ENCODE measurements at regions not wholly inside any gene's neighbourhood (a gene's known extent, or its start where the extent isn't known, plus 50 kb on each side); places are given as distances from the start of the nearest gene placed in this dataset.
A peak's percentile ranks its signal among the peaks of the same experiment; 100 is the strongest.

GRCh38 chr9:90140131-90140818 is 502.3 kb downstream of the DIRAS2 start (continued):
- TF ChIP-seq MLLT1 (IDR thresholded peaks at IDR 0.05): no peak

- no peaks in the 10 kb centered on the region for H3K79me2 ChIP-seq (ENCODE audit: control insufficient read depth, insufficient read depth, low read length)
- intact Hi-C loops (cut with micrococcal nuclease; ENCODE audit: unreplicated experiment): loop anchor here (1.0 to 5.0 kb wide), 3 partner anchors 78 to 731 kb away; no protein-coding TSS in a partner anchor
- POLR2A ChIA-PET: no interaction called here
- no peaks in the 10 kb centered on the region; a peak in 2 of 4 replicates for H3K27me3 ChIP-seq (replicated peaks in 1 of 2; ENCODE audit: control insufficient read depth in 2 of 2, insufficient read depth in 2 of 2, low read length in 1 of 2)
- H3K9ac ChIP-seq (ENCODE audit: control insufficient read depth, insufficient read depth, low read length): no peak overlapping the region
- H4K20me1 ChIP-seq (ENCODE audit: control insufficient read depth, insufficient read depth): no peaks in the 10 kb centered on the region; the same call in 1 of the 2 replicates
- in situ Hi-C loops (cut with MboI): loop anchor here (10.0 kb wide), 2 partner anchors 623 to 723 kb away; no protein-coding TSS in a partner anchor
- H2AFZ ChIP-seq (ENCODE audit: control insufficient read depth, low read depth, low read length): no peak overlapping the region
- H3K27ac ChIP-seq (ENCODE audit: control insufficient read depth, insufficient read depth): no peak overlapping the region
- H3K36me3 ChIP-seq (ENCODE audit: control insufficient read depth in 2 of 2, insufficient read depth in 2 of 2, low read length in 1 of 2): no peaks in the 10 kb centered on the region
- RAD21 ChIA-PET (ENCODE audit: unreplicated experiment): interaction anchor here (0.8 to 1.0 kb wide), 2 partner anchors 42 to 544 kb away, joined by 3 to 6 read pairs; no protein-coding TSS in a partner anchor
- 21% methylated on average over 5 of the region's 5 CpGs for WGBS (ENCODE audit: insufficient coverage, insufficient replicate concordance, low lambda C conversion rate, missing lambda C conversion rate)
- CTCF ChIA-PET: interaction anchor here (0.6 to 2.2 kb wide), 7 partner anchors 17 to 544 kb away, joined by 3 to 8 read pairs (median 4); no protein-coding TSS in a partner anchor
- no peak overlapping the region for H3K4me2 ChIP-seq (ENCODE audit: control insufficient read depth, insufficient read depth)
- SMC1A ChIA-PET (ENCODE audit: uncharacterized antibody, unreplicated experiment): no interaction called here
- ATAC-seq: peak; percentile 49; the same call in 2 of the 3 replicates
- BruUV-seq (replicated peaks): no TSS peak
- H3K9me3 ChIP-seq (replicated peaks; ENCODE audit: control insufficient read depth, insufficient read depth, low read length): no peaks in the 10 kb centered on the region
- no peak for DNase-seq (ENCODE audit: low read depth, low spot score)
- peak; percentile 69 for TF ChIP-seq RAD21 (IDR thresholded peaks at IDR 0.05; ENCODE audit: insufficient read depth, low read depth, low read length)
- TF ChIP-seq SMC3 (IDR thresholded peaks at IDR 0.05; ENCODE audit: borderline replicate concordance, low read length): peak; percentile 58; the same call in 1 of the 2 replicates
- peak; percentile 37 to 54 (median 53); a peak in 5 of 6 replicates for TF ChIP-seq CTCF (IDR thresholded peaks at IDR 0.05 in 2 of 3, conservative IDR thresholded peaks at IDR 0.05 in 1 of 3; ENCODE audit: control insufficient read depth in 2 of 3, extremely low read depth in 1 of 3, insufficient read depth in 1 of 3, low read depth in 3 of 3, low read length in 3 of 3)
- TF ChIP-seq CBX3 (IDR thresholded peaks at IDR 0.05; ENCODE audit: borderline replicate concordance, low read depth): no peak
- no peaks in the 10 kb centered on the region for H3K4me1 ChIP-seq (ENCODE audit: control insufficient read depth, insufficient read depth, low read length)
- no peak overlapping the region for H3K4me3 ChIP-seq
- FAIRE-seq: peak; percentile 78
Measured at GRCh38 chr9:90141723-90142122, 500.9 kb downstream of the DIRAS2 start.
